ENCODE measurements at regions not wholly inside any gene's neighbourhood (a gene's known extent, or its start where the extent isn't known, plus 50 kb on each side); places are given as distances from the start of the nearest gene placed in this dataset.

- H3K9me3 ChIP-seq (ENCODE audit: insufficient read depth, low read depth, low read length): no peaks in the 10 kb centered on the region
- no peaks in the 10 kb centered on the region for H3K79me2 ChIP-seq (ENCODE audit: insufficient read depth, low read length)
- H3K9ac ChIP-seq (ENCODE audit: low read length): no peak overlapping the region
- H3K27me3 Mint-ChIP-seq (ENCODE audit: low read depth, unreplicated experiment): peaks cover 2% of the 10 kb centered on the region
- TF ChIP-seq, protein P1, sequence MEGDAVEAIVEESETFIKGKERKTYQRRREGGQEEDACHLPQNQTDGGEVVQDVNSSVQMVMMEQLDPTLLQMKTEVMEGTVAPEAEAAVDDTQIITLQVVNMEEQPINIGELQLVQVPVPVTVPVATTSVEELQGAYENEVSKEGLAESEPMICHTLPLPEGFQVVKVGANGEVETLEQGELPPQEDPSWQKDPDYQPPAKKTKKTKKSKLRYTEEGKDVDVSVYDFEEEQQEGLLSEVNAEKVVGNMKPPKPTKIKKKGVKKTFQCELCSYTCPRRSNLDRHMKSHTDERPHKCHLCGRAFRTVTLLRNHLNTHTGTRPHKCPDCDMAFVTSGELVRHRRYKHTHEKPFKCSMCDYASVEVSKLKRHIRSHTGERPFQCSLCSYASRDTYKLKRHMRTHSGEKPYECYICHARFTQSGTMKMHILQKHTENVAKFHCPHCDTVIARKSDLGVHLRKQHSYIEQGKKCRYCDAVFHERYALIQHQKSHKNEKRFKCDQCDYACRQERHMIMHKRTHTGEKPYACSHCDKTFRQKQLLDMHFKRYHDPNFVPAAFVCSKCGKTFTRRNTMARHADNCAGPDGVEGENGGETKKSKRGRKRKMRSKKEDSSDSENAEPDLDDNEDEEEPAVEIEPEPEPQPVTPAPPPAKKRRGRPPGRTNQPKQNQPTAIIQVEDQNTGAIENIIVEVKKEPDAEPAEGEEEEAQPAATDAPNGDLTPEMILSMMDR (IDR thresholded peaks at IDR 0.05; ENCODE audit: insufficient read depth, low read depth, low read length): no peak
- TF ChIP-seq EZH2 (IDR thresholded peaks at IDR 0.05; ENCODE audit: insufficient read depth, low read length): no peak
- H3K4me3 ChIP-seq (ENCODE audit: insufficient read depth, low read depth, low read length): no peak overlapping the region
- H2AFZ ChIP-seq (ENCODE audit: low read depth, low read length): no peak overlapping the region
- H3K4me2 ChIP-seq (ENCODE audit: low read length): no peak overlapping the region
- DNase-seq (ENCODE audit: low read depth) (no peak), FAIRE-seq (no peak)
- H3K27ac Mint-ChIP-seq (ENCODE audit: unreplicated experiment): no peak overlapping the region
- H3K4me1 ChIP-seq (ENCODE audit: insufficient read depth, low read length): no peaks in the 10 kb centered on the region
- H3K4me3 Mint-ChIP-seq (ENCODE audit: unreplicated experiment): no peak overlapping the region
- peaks cover 3% of the 10 kb centered on the region for H3K27me3 ChIP-seq (ENCODE audit: insufficient read depth, low read length)
- H3K27ac ChIP-seq (ENCODE audit: low read depth, low read length): no peak overlapping the region
- no peaks in the 10 kb centered on the region for H3K36me3 ChIP-seq (ENCODE audit: insufficient read depth, low read length)
- H3K4me1 Mint-ChIP-seq (ENCODE audit: low read depth, unreplicated experiment): peaks cover 2% of the 10 kb centered on the region
- no peaks in the 10 kb centered on the region for H4K20me1 ChIP-seq (ENCODE audit: insufficient read depth, low read length)
- no peaks in the 10 kb centered on the region for H3K36me3 Mint-ChIP-seq (ENCODE audit: low read depth, unreplicated experiment)
- H3K9me3 Mint-ChIP-seq (ENCODE audit: unreplicated experiment): no peaks in the 10 kb centered on the region
Observed at GRCh38 chr18:60809937-60810336, 437.4 kb upstream of the MC4R start.

- no peak for DNase-seq (ENCODE audit: low read depth)
- Histone ChIP-seq H3K4me3 (ENCODE audit: insufficient read depth, low read depth, low read length) (no peak overlapping the region), H3K36me3 (ENCODE audit: insufficient read depth, low read length) (no peaks in the 10 kb centered on the region), H3K79me2 (ENCODE audit: insufficient read depth, low read length) (no peaks in the 10 kb centered on the region), H3K4me2 (ENCODE audit: low read length) (no peak overlapping the region), H3K9ac (ENCODE audit: low read length) (no peak overlapping the region), H3K9me3 (ENCODE audit: insufficient read depth, low read depth, low read length) (no peaks in the 10 kb centered on the region), H3K27ac (ENCODE audit: low read depth, low read length) (no peak overlapping the region), H3K4me1 (ENCODE audit: insufficient read depth, low read length) (no peaks in the 10 kb centered on the region), H4K20me1 (ENCODE audit: insufficient read depth, low read length) (no peaks in the 10 kb centered on the region), H3K27me3 (ENCODE audit: insufficient read depth, low read length) (peaks cover 4% of the 10 kb centered on the region), H2AFZ (ENCODE audit: low read depth, low read length) (no peak overlapping the region)
- H3K4me1 Mint-ChIP-seq (ENCODE audit: low read depth, unreplicated experiment): peaks cover 2% of the 10 kb centered on the region
- H3K27ac Mint-ChIP-seq (ENCODE audit: unreplicated experiment): no peak overlapping the region
- no peak for FAIRE-seq
- H3K36me3 Mint-ChIP-seq (ENCODE audit: low read depth, unreplicated experiment): no peaks in the 10 kb centered on the region
- peaks cover 2% of the 10 kb centered on the region for H3K27me3 Mint-ChIP-seq (ENCODE audit: low read depth, unreplicated experiment)
- no peak overlapping the region for H3K4me3 Mint-ChIP-seq (ENCODE audit: unreplicated experiment)
- H3K9me3 Mint-ChIP-seq (ENCODE audit: unreplicated experiment): no peaks in the 10 kb centered on the region
- TF ChIP-seq, protein P1 (IDR thresholded peaks at IDR 0.05; ENCODE audit: insufficient read depth, low read depth, low read length): no peak
- TF ChIP-seq EZH2 (IDR thresholded peaks at IDR 0.05; ENCODE audit: insufficient read depth, low read length): no peak
Observed at GRCh38 chr18:60812921-60813320, 440.3 kb upstream of the MC4R start.

DNA sequence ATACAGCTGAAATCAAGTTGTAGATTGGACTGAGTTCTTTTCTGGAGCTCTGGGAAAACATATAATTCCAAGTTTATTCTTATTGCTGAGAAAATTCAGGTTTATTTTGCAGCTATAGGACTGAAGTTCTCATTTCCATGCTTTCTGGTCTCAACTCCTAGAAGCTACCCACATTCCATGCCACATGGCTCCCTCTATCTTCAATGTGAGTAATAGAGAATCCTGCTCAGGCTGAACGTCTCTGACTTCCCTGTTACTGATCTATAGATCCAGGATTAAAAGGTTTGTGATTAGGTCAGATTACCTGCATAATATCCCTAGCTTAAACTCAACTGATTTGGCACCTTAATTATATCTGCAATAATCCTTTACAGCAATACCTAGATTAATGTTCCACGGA lies 453.8 kb upstream of the MC4R start:
- H3K9ac ChIP-seq (ENCODE audit: low read length): no peak overlapping the region
- FAIRE-seq: no peak
- no peaks in the 10 kb centered on the region for H3K4me1 ChIP-seq (ENCODE audit: insufficient read depth, low read length)
- H3K9me3 ChIP-seq (ENCODE audit: insufficient read depth, low read depth, low read length): no peaks in the 10 kb centered on the region
- Mint-ChIP-seq H3K36me3 (ENCODE audit: low read depth, unreplicated experiment) (no peaks in the 10 kb centered on the region), H3K27me3 (ENCODE audit: low read depth, unreplicated experiment) (no peaks in the 10 kb centered on the region), H3K9me3 (ENCODE audit: unreplicated experiment) (no peaks in the 10 kb centered on the region), H3K4me1 (ENCODE audit: low read depth, unreplicated experiment) (no peaks in the 10 kb centered on the region), H3K4me3 (ENCODE audit: unreplicated experiment) (no peak overlapping the region), H3K27ac (ENCODE audit: unreplicated experiment) (no peak overlapping the region)
- H2AFZ ChIP-seq (ENCODE audit: low read depth, low read length): no peak overlapping the region
- H3K36me3 ChIP-seq (ENCODE audit: insufficient read depth, low read length): no peaks in the 10 kb centered on the region
- H4K20me1 ChIP-seq (ENCODE audit: insufficient read depth, low read length): no peaks in the 10 kb centered on the region
- no peak for DNase-seq (ENCODE audit: low read depth)
- H3K27ac ChIP-seq (ENCODE audit: low read depth, low read length): no peak overlapping the region
- H3K4me3 ChIP-seq (ENCODE audit: insufficient read depth, low read depth, low read length): no peak overlapping the region
- H3K27me3 ChIP-seq (ENCODE audit: insufficient read depth, low read length): no peaks in the 10 kb centered on the region
- no peak overlapping the region for H3K4me2 ChIP-seq (ENCODE audit: low read length)
- TF ChIP-seq, protein P1 (IDR thresholded peaks at IDR 0.05; ENCODE audit: insufficient read depth, low read depth, low read length): no peak
- no peak for TF ChIP-seq EZH2 (IDR thresholded peaks at IDR 0.05; ENCODE audit: insufficient read depth, low read length)
- no peaks in the 10 kb centered on the region for H3K79me2 ChIP-seq (ENCODE audit: insufficient read depth, low read length)

Data from astrocyte (in vitro differentiated cells and primary cell).